ENCODE measurements at regions not wholly inside any gene's neighbourhood (a gene's known extent, or its start where the extent isn't known, plus 50 kb on each side); places are given as distances from the start of the nearest gene placed in this dataset.
"Not testable (repeated sequence)": the region's sequence is repeated elsewhere in the genome, so short reads cannot be mapped to it uniquely, and the experiment has no call there.

DNA sequence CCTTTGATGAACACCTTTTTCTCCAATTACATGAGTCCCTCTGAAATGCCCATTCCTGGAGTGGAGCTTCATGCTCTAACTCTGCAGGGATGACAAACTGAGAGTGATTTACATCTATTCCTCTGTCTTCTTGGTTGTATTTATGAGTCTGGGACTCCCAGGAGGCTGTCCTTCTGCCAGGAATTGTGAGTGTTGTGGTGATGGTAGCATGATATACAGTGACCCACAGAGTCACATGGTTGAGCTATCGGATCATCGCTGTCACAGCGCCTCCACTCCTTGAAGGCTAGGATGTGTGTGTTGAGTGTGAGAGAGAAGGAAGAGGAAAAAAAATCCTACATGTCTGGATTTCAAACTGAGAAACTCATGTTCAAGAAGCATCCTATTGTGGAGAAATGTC is 163.4 kb upstream of the CACNA1E start:
- no peak overlapping the region for H3K27ac ChIP-seq
- intact Hi-C loops (cut with DNase I), result loop anchor here (10.0 kb wide), 1 partner anchor 105 kb away; no protein-coding TSS in a partner anchor
- no peak for DNase-seq
- H3K4me3 ChIP-seq (replicated peaks in 1 of 3), result no peak overlapping the region
- H3K27me3 ChIP-seq, result peaks cover 7% of the 10 kb centered on the region
- H3K9me3 ChIP-seq, result no peaks in the 10 kb centered on the region
- TF ChIP-seq POLR2A (IDR thresholded peaks at IDR 0.05), result no peak
- TF ChIP-seq, protein P1, sequence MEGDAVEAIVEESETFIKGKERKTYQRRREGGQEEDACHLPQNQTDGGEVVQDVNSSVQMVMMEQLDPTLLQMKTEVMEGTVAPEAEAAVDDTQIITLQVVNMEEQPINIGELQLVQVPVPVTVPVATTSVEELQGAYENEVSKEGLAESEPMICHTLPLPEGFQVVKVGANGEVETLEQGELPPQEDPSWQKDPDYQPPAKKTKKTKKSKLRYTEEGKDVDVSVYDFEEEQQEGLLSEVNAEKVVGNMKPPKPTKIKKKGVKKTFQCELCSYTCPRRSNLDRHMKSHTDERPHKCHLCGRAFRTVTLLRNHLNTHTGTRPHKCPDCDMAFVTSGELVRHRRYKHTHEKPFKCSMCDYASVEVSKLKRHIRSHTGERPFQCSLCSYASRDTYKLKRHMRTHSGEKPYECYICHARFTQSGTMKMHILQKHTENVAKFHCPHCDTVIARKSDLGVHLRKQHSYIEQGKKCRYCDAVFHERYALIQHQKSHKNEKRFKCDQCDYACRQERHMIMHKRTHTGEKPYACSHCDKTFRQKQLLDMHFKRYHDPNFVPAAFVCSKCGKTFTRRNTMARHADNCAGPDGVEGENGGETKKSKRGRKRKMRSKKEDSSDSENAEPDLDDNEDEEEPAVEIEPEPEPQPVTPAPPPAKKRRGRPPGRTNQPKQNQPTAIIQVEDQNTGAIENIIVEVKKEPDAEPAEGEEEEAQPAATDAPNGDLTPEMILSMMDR (IDR thresholded peaks at IDR 0.05), result no peak
- H3K36me3 ChIP-seq, result no peaks in the 10 kb centered on the region
- H3K4me1 ChIP-seq, result peaks cover 5 to 14% of the 10 kb centered on the region in 2 donors
- WGBS, 2 donors, result 86 to 87% methylated on average over 3 of the region's 3 CpGs

- Histone ChIP-seq H3K9me3 (no peaks in the 10 kb centered on the region), H3K4me1 (no peaks in the 10 kb centered on the region), H3K27ac (no peak overlapping the region), H3K36me3 (no peaks in the 10 kb centered on the region), H3K27me3 (no peaks in the 10 kb centered on the region), H3K4me3 (replicated peaks in 1 of 3) (no peak overlapping the region)
- intact Hi-C loops (cut with DNase I), result no loop called here
- DNase-seq, result no peak
- WGBS, 2 donors, result 66 to 67% methylated on average over 10 to 11 of the region's 11 CpGs
- TF ChIP-seq POLR2A (IDR thresholded peaks at IDR 0.05), result no peak
- TF ChIP-seq, protein P1 (IDR thresholded peaks at IDR 0.05), result no peak
These were observed 158.3 kb upstream of the CACNA1E start for GRCh38 chr1:181324797-181325616.

- not testable (repeated sequence) for H3K27me3 ChIP-seq, DNase-seq
These were observed 157.6 kb upstream of the CACNA1E start for GRCh38 chr1:181325765-181326164.

DNA sequence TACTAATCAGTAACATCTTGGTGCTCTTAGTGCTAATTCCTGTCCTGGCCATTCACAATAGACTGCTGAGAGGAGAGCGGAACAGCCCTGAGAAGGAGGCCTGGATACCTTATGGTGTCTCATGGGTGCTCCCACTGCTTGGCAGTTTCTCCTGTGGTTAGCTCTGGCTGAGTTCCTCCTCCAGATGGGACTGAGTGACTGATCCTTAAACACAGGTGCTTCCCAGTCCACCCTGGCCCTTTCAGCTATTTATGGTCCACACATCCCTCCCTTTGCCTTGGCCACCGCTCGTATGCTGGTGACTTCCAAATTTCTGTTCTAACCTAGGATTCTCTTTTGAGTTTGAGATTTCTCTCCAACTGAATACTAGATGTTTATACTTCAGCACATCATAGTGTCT is 157.0 kb upstream of the CACNA1E start:
- H3K27me3 ChIP-seq, result no peaks in the 10 kb centered on the region
- TF ChIP-seq, protein P1 (IDR thresholded peaks at IDR 0.05), result no peak
- TF ChIP-seq POLR2A (IDR thresholded peaks at IDR 0.05), result no peak
- 94 to 95% methylated on average over 3 of the region's 3 CpGs for WGBS, 2 donors
- no peak for DNase-seq
- H3K4me1 ChIP-seq, result no peaks in the 10 kb centered on the region
- H3K9me3 ChIP-seq, result no peaks in the 10 kb centered on the region
- intact Hi-C loops (cut with DNase I), result no loop called here
- no peaks in the 10 kb centered on the region for H3K36me3 ChIP-seq
- H3K27ac ChIP-seq, result no peak overlapping the region
- no peak overlapping the region for H3K4me3 ChIP-seq (replicated peaks in 1 of 3)

More at GRCh38 chr1:181325765-181326164, 157.6 kb upstream of the CACNA1E start:
- H3K4me1 ChIP-seq; H3K27ac ChIP-seq; intact Hi-C loops (cut with DNase I); H3K9me3 ChIP-seq; H3K4me3 ChIP-seq (replicated peaks in 1 of 3); H3K36me3 ChIP-seq: not testable (repeated sequence)
- 78 to 86% methylated on average over 18 of the region's 18 CpGs for WGBS, 2 donors

DNA sequence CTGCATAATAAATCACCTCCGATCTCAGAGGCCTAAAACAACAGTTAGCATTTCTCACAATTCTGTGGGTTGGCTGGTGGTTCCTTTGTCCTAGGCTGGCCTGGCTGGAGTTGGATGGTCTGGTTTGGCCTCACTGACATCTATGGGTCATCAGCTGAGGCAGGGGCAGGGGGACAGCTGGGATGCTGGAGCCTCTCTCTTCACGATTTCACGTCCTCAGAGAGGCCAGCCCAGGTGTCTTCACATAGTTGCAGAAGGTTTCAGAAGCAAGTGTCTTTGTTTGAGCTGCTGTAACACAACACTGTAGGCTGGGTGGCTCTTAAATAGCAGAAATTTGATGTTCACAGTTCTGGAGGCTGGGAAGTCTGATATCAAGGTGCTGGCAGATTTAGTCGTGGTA is 155.5 kb upstream of the CACNA1E start:
- intact Hi-C loops (cut with DNase I), result no loop called here
- Histone ChIP-seq H3K4me3 (replicated peaks in 1 of 3) (no peak overlapping the region), H3K36me3 (no peaks in the 10 kb centered on the region), H3K9me3 (no peaks in the 10 kb centered on the region), H3K27ac (no peak overlapping the region), H3K4me1 (no peaks in the 10 kb centered on the region), H3K27me3 (no peaks in the 10 kb centered on the region)
- TF ChIP-seq, protein P1 (IDR thresholded peaks at IDR 0.05), result no peak
- TF ChIP-seq POLR2A (IDR thresholded peaks at IDR 0.05), result no peak
- 91 to 93% methylated on average over 4 of the region's 4 CpGs for WGBS, 2 donors
- DNase-seq, result no peak

Data from thyroid gland (tissue), 4 donors.